H1 (cell line): ENCODE measurements at regions not wholly inside any gene's neighbourhood (a gene's known extent, or its start where the extent isn't known, plus 50 kb on each side); places are given as distances from the start of the nearest gene placed in this dataset.

Source experiments
- CTCF ChIA-PET: fragments of 300-600 bp; sonication (Branson Sonifier 250); formaldehyde crosslinking; loops from one replicate; lab custom pipeline; 2021; ENCODE audit not compliant: partially characterized antibody; lab: Charles Lee
- POLR2A ChIA-PET: fragments of 300-600 bp; sonication (Branson Sonifier 250); formaldehyde crosslinking; loops from one replicate; lab custom pipeline; 2021; ENCODE audit warnings: inconsistent platforms; ENCODE audit not compliant: partially characterized antibody; lab: Charles Lee
- DNase-seq, 2 experiments: peaks; one replicate each; pipeline versions ENCODE4 v3.0.0 to v3.0.0-alpha.2; 2010 to 2022; ENCODE audit warnings: low spot score in 2 of 2, low read depth in 1 of 2, mixed read lengths in 1 of 2
- FAIRE-seq: peaks from 2 replicates; lab custom pipeline; 2011; peaks lifted over from hg19 to GRCh38; lab: Jason Lieb, UNC
- H2AFZ ChIP-seq: 2 replicates; pipeline ENCODE4 v1.8.1; 2012; ENCODE audit warnings: low read length, inconsistent platforms
- H2AK5ac ChIP-seq: 2 replicates; pipeline ENCODE4 v1.6.1; 2013; ENCODE audit warnings: low read depth, low read length
- H2BK120ac ChIP-seq: replicated peaks from 2 replicates; pipeline ENCODE3; 2013; ENCODE audit warnings: low read depth, low read length, inconsistent platforms
- H2BK12ac ChIP-seq: 2 replicates; pipeline ENCODE4 v1.6.1; 2013; ENCODE audit warnings: low read depth, low read length
- H2BK15ac ChIP-seq: 2 replicates; pipeline ENCODE4 v1.6.1; 2013; ENCODE audit warnings: low read length
- H2BK20ac ChIP-seq: 2 replicates; pipeline ENCODE4 v1.6.1; 2013; ENCODE audit warnings: low read length
- H2BK5ac ChIP-seq: 2 replicates; pipeline ENCODE4 v1.6.1; 2013; ENCODE audit warnings: low read depth, low read length
- H3K14ac ChIP-seq: 2 replicates; pipeline ENCODE4 v1.6.1; 2013; ENCODE audit warnings: inconsistent platforms; ENCODE audit not compliant: insufficient read length
- H3K18ac ChIP-seq: 2 replicates; pipeline ENCODE4 v1.6.1; 2013; ENCODE audit warnings: low read length; ENCODE audit errors: extremely low read depth
- H3K23ac ChIP-seq: 2 replicates; pipeline ENCODE4 v1.6.1; 2013; ENCODE audit warnings: inconsistent platforms; ENCODE audit not compliant: insufficient read length
- H3K23me2 ChIP-seq: 2 replicates; pipeline ENCODE4 v1.6.1; 2013; ENCODE audit warnings: low read depth, low read length
- H3K27ac ChIP-seq: 2 replicates; pipeline ENCODE4 v1.6.1; 2011; ENCODE audit warnings: low read depth, low read length, inconsistent platforms
- H3K27me3 ChIP-seq, 4 experiments: replicated peaks in 1 of 4; 1 replicate in 1 of 4; 2 replicates in 3 of 4; pipeline versions ENCODE4 v1.6.1 to v1.8.1; 2011 to 2013; ENCODE audit warnings: low read length in 3 of 4, mild to moderate bottlenecking in 3 of 4, inconsistent platforms in 2 of 4, mixed read lengths in 2 of 4, moderate library complexity in 1 of 4; ENCODE audit not compliant: control insufficient read depth in 3 of 4, insufficient read depth in 3 of 4; ENCODE audit errors: extremely low read depth in 1 of 4
- H3K36me3 ChIP-seq, 4 experiments: 2 replicates each; pipeline versions ENCODE4 v1.6.1 to v1.8.1; 2011 to 2013; ENCODE audit warnings: mild to moderate bottlenecking in 4 of 4, low read length in 3 of 4, moderate library complexity in 2 of 4, control low read depth in 1 of 4, inconsistent platforms in 1 of 4; ENCODE audit not compliant: insufficient read depth in 4 of 4, control insufficient read depth in 2 of 4
- H3K4ac ChIP-seq: replicated peaks from 2 replicates; pipeline ENCODE3; 2013; ENCODE audit warnings: low read length, low read depth, mixed read lengths, inconsistent platforms; ENCODE audit not compliant: insufficient read length
- H3K4me1 ChIP-seq, 4 experiments: replicated peaks in 1 of 4; 1 replicate in 1 of 4; 2 replicates in 3 of 4; pipeline versions ENCODE4 v1.6.1 to v1.8.1; 2011 to 2013; ENCODE audit warnings: low read length in 3 of 4, inconsistent platforms in 2 of 4, mixed read lengths in 1 of 4; ENCODE audit not compliant: insufficient read depth in 4 of 4, control insufficient read depth in 3 of 4
- H3K4me2 ChIP-seq, 2 experiments: 2 replicates each; pipeline versions ENCODE4 v1.6.1 to v1.8.1; 2011 to 2013; ENCODE audit warnings: low read depth in 2 of 2, low read length in 2 of 2, control low read depth in 1 of 2, inconsistent platforms in 1 of 2, mild to moderate bottlenecking in 1 of 2; ENCODE audit not compliant: insufficient read depth in 1 of 2
- H3K4me3 ChIP-seq, 4 experiments: fragments of 200-600, 300-600 bp in 1 of 4; sonication (generic), shearing (Covaris generic), sonication (Bioruptor Twin) in 1 of 4; 2 replicates each; pipeline versions ENCODE4 v1.5.1 to v1.8.1; 2011 to 2016; ENCODE audit warnings: low read length in 4 of 4, low read depth in 3 of 4, control low read depth in 2 of 4, inconsistent platforms in 2 of 4, mild to moderate bottlenecking in 2 of 4, mixed read lengths in 1 of 4, moderate library complexity in 1 of 4; ENCODE audit not compliant: insufficient read depth in 2 of 4; ENCODE audit errors: extremely low read depth in 1 of 4
- H3K56ac ChIP-seq: replicated peaks from 2 replicates; pipeline ENCODE3; 2013; ENCODE audit warnings: low read depth, mild to moderate bottlenecking, mixed read lengths, low read length, inconsistent platforms; ENCODE audit not compliant: insufficient read length
- H3K79me1 ChIP-seq: 2 replicates; pipeline ENCODE4 v1.6.1; 2013; ENCODE audit warnings: low read depth, low read length, control low read depth
- H3K79me2 ChIP-seq, 2 experiments: 2 replicates each; pipeline versions ENCODE4 v1.6.1 to v1.8.1; 2012 to 2013; ENCODE audit warnings: low read length in 2 of 2, mild to moderate bottlenecking in 2 of 2, inconsistent platforms in 1 of 2; ENCODE audit not compliant: insufficient read depth in 2 of 2, control insufficient read depth in 1 of 2
- H3K9ac ChIP-seq, 4 experiments: replicated peaks in 1 of 4; 1 replicate in 1 of 4; 2 replicates in 3 of 4; pipeline versions ENCODE4 v1.6.1 to v1.8.1; 2011 to 2013; ENCODE audit warnings: low read depth in 3 of 4, low read length in 3 of 4, control low read depth in 2 of 4, mild to moderate bottlenecking in 2 of 4, moderate library complexity in 2 of 4, inconsistent platforms in 1 of 4; ENCODE audit errors: extremely low read depth in 1 of 4
- H3K9me3 ChIP-seq, 2 experiments: 2 replicates each; pipeline versions ENCODE4 v1.6.1 to v1.8.1; 2012 to 2013; ENCODE audit warnings: mild to moderate bottlenecking in 2 of 2, moderate library complexity in 2 of 2, control low read depth in 1 of 2, inconsistent platforms in 1 of 2, low read depth in 1 of 2, low read length in 1 of 2, mixed read lengths in 1 of 2; ENCODE audit not compliant: insufficient read depth in 2 of 2
- H4K20me1 ChIP-seq, 2 experiments: replicated peaks in 1 of 2; 2 replicates each; pipeline versions ENCODE3 to v1.8.1; 2011 to 2013; ENCODE audit warnings: inconsistent platforms in 2 of 2, low read length in 2 of 2, mild to moderate bottlenecking in 1 of 2; ENCODE audit not compliant: insufficient read depth in 2 of 2, control insufficient read depth in 1 of 2
- H4K5ac ChIP-seq: 2 replicates; pipeline ENCODE4 v1.6.1; 2013; ENCODE audit warnings: low read length, low read depth, mixed read lengths, inconsistent platforms; ENCODE audit not compliant: insufficient read length
- H4K8ac ChIP-seq: 2 replicates; pipeline ENCODE4 v1.8.0; 2013; ENCODE audit warnings: mild to moderate bottlenecking, moderate library complexity, low read length, inconsistent platforms; ENCODE audit not compliant: insufficient read depth; ENCODE audit errors: extremely low read depth
- H4K91ac ChIP-seq: replicated peaks from 2 replicates; pipeline ENCODE3; 2013; ENCODE audit warnings: low read length, mixed read lengths, inconsistent platforms; ENCODE audit not compliant: insufficient read length
- ATF3 ChIP-seq: IDR thresholded peaks from 2 replicates; pipeline ENCODE4 v1.6.1; 2011; ENCODE audit warnings: low read depth, mild to moderate bottlenecking, low read length; ENCODE audit not compliant: insufficient read depth
- CBX8 ChIP-seq: fragments of 300-800, 300-1000 bp; sonication (generic); IDR thresholded peaks from 2 replicates; pipeline ENCODE4 v1.7.1; 2016; ENCODE audit warnings: low read depth, low read length, borderline replicate concordance
- EGR1 ChIP-seq: IDR thresholded peaks from 2 replicates; pipeline ENCODE4 v1.6.1; 2011; ENCODE audit warnings: low read depth, low read length, borderline replicate concordance
- GABPA ChIP-seq: IDR thresholded peaks from 2 replicates; pipeline ENCODE4 v1.6.1; 2011; ENCODE audit warnings: mild to moderate bottlenecking, low read length, moderate library complexity, borderline replicate concordance; ENCODE audit not compliant: insufficient read depth
- HDAC6 ChIP-seq: IDR thresholded peaks from one replicate; pipeline ENCODE4 v1.7.1; 2012; ENCODE audit warnings: low read depth, mild to moderate bottlenecking, inconsistent platforms, low read length, moderate library complexity
- JUN ChIP-seq: IDR thresholded peaks from 2 replicates; pipeline ENCODE4 v1.6.1; 2011; ENCODE audit warnings: low read depth, mild to moderate bottlenecking, improper control_type of control experiment, low read length
- KDM1A ChIP-seq: fragments of 200-600, 300-600 bp; sonication (generic); IDR thresholded peaks from 2 replicates; pipeline ENCODE4 v1.7.1; 2016; ENCODE audit warnings: mild to moderate bottlenecking, low read length, borderline replicate concordance
- KDM4A ChIP-seq: IDR thresholded peaks from one replicate; pipeline ENCODE4 v1.7.1; 2012; ENCODE audit warnings: low read depth, mild to moderate bottlenecking, moderate library complexity, low read length, inconsistent platforms; ENCODE audit not compliant: severe bottlenecking
- MAFK ChIP-seq: IDR thresholded peaks from 2 replicates; pipeline ENCODE4 v1.6.1; 2012; ENCODE audit warnings: low read depth, mild to moderate bottlenecking, improper control_type of control experiment, low read length
- RFX5 ChIP-seq: IDR thresholded peaks from 2 replicates; pipeline ENCODE4 v1.6.1; 2011; ENCODE audit warnings: low read depth, low read length, improper control_type of control experiment, borderline replicate concordance
- SIX5 ChIP-seq: IDR thresholded peaks from 2 replicates; pipeline ENCODE4 v1.6.1; 2011; ENCODE audit warnings: mild to moderate bottlenecking, low read depth, low read length
- SP2 ChIP-seq: IDR thresholded peaks from 2 replicates; pipeline ENCODE4 v1.6.1; 2012; ENCODE audit warnings: mild to moderate bottlenecking, low read length, inconsistent platforms
- SUZ12 ChIP-seq: fragments of 200-600 bp; sonication (generic); IDR thresholded peaks from 2 replicates; pipeline ENCODE4 v1.6.1; 2012; ENCODE audit warnings: mild to moderate bottlenecking, inconsistent platforms, low read length, moderate library complexity, mixed read lengths
- TBP ChIP-seq: IDR thresholded peaks from 2 replicates; pipeline ENCODE4 v1.6.1; 2011; ENCODE audit warnings: low read depth, low read length, improper control_type of control experiment
- WGBS, 2 experiments: shearing (Covaris generic) in 1 of 2; methylation state at CpG; one replicate each; pipeline versions ENCODE4 v1.1.6 to v1.1.7; 2013 to 2015; ENCODE audit warnings: low lambda C conversion rate in 2 of 2, mixed read lengths in 2 of 2, inconsistent platforms in 1 of 2, low coverage in 1 of 2, missing lambda C conversion rate in 1 of 2; ENCODE audit not compliant: insufficient replicate concordance in 2 of 2, insufficient coverage in 1 of 2, insufficient read length in 1 of 2; ENCODE audit errors: extremely low coverage in 1 of 2, missing lambda C conversion rate in 1 of 2; 5-methylcytosine and 5-hydroxymethylcytosine counted together

- no peak overlapping the region for H3K9ac ChIP-seq
- H2BK5ac ChIP-seq = no peak overlapping the region
- H3K27ac ChIP-seq = no peak overlapping the region
- ChIA-PET POLR2A (interaction anchor here (0.6 to 0.7 kb wide), 2 partner anchors 35 to 102 kb away, joined by 3 read pairs; no protein-coding TSS in a partner anchor), CTCF (interaction anchor here (0.6 to 0.9 kb wide), 3 partner anchors 9 to 671 kb away, joined by 3 read pairs; no protein-coding TSS in a partner anchor)
- no peak overlapping the region for H2BK12ac ChIP-seq
- no peak for DNase-seq
- no peak overlapping the region for H2BK20ac ChIP-seq
- TF ChIP-seq KDM1A (no peak), RFX5 (no peak), TBP (no peak), SP2 (no peak), MAFK (no peak), EGR1 (no peak), SUZ12 (no peak), SIX5 (no peak), CBX8 (no peak), KDM4A (no peak), HDAC6 (no peak), GABPA (no peak), ATF3 (no peak), JUN (no peak)
- H3K4me2 ChIP-seq = no peak overlapping the region
- no peak overlapping the region for H3K23ac ChIP-seq
- 83% methylated on average over 1 of the region's 1 CpG; no CpG with 5 or more reads in 1 of the 2 experiments for WGBS, 2 experiments
- no peak overlapping the region for H4K91ac ChIP-seq
- H3K9me3 ChIP-seq = no peaks in the 10 kb centered on the region
- H3K4me3 ChIP-seq = no peak overlapping the region
- H3K4me1 ChIP-seq = peaks cover 0 to 2% (median 0%) of the 10 kb centered on the region in 4 experiments; a peak in 2 of 7 replicates
- no peak for FAIRE-seq
- H2AFZ ChIP-seq = no peak overlapping the region
- no peak overlapping the region for H2BK120ac ChIP-seq
- H3K18ac ChIP-seq = no peak overlapping the region
- H2BK15ac ChIP-seq = no peak overlapping the region
- H4K20me1 ChIP-seq = no peaks in the 10 kb centered on the region
- no peak overlapping the region for H2AK5ac ChIP-seq
- no peaks in the 10 kb centered on the region for H3K79me1 ChIP-seq
- H3K79me2 ChIP-seq = no peaks in the 10 kb centered on the region
- H3K4ac ChIP-seq = no peak overlapping the region
- H3K36me3 ChIP-seq = no peaks in the 10 kb centered on the region
- no peak overlapping the region for H3K14ac ChIP-seq
- H3K23me2 ChIP-seq = no peaks in the 10 kb centered on the region
- H3K27me3 ChIP-seq = no peaks in the 10 kb centered on the region
- no peak overlapping the region for H4K8ac ChIP-seq
- no peak overlapping the region for H4K5ac ChIP-seq
- H3K56ac ChIP-seq = no peak overlapping the region
Measured at GRCh38 chr7:20916311-20916710, 129.6 kb upstream of the SP8 start.
